ENCODE measurements at regions not wholly inside any gene's neighbourhood (a gene's known extent, or its start where the extent isn't known, plus 50 kb on each side); places are given as distances from the start of the nearest gene placed in this dataset.

- no peak for TF ChIP-seq MAX (IDR thresholded peaks at IDR 0.05)
- no peak for TF ChIP-seq POLR2AphosphoS5 (IDR thresholded peaks at IDR 0.05; ENCODE audit: low read depth, low read length)
These were observed 140.1 kb downstream of the ANXA2 start (continued) for GRCh38 chr15:60257591-60258159.

- DNase-seq (ENCODE audit: low read depth, low spot score) = no peak
- CTCF ChIA-PET = no interaction called here
- RAD21 ChIA-PET (ENCODE audit: low non-redundant PET in 1 of 2, low total read pairs in 2 of 2, uncharacterized antibody in 2 of 2, unreplicated experiment in 2 of 2) = no interaction called here
These were observed 138.3 kb downstream of the ANXA2 start for GRCh38 chr15:60259469-60259868.

More at GRCh38 chr15:60259469-60259868, 138.3 kb downstream of the ANXA2 start:
- POLR2A ChIA-PET = no interaction called here
- TF ChIP-seq POLR2AphosphoS5 (IDR thresholded peaks at IDR 0.05; ENCODE audit: low read depth, low read length) (no peak), EGR1 (IDR thresholded peaks at IDR 0.05; ENCODE audit: low read depth) (no peak), SIN3A (IDR thresholded peaks at IDR 0.05; ENCODE audit: low read depth) (no peak), CTCF (IDR thresholded peaks at IDR 0.05 in 2 of 3, conservative IDR thresholded peaks at IDR 0.05 in 1 of 3; ENCODE audit: borderline replicate concordance in 1 of 3, insufficient read depth in 1 of 3, low read depth in 2 of 3, low read length in 2 of 3) (no peak), EZH2 (IDR thresholded peaks at IDR 0.05) (no peak), TCF7L2 (IDR thresholded peaks at IDR 0.05; ENCODE audit: borderline replicate concordance, extremely low read depth, insufficient read depth, insufficient read length) (no peak), ELF1 (IDR thresholded peaks at IDR 0.05; ENCODE audit: borderline replicate concordance, low read depth) (no peak)
- H3K27me3 ChIP-seq (ENCODE audit: insufficient read depth, low read length) = peaks cover 72% of the 10 kb centered on the region
- H3K4me1 ChIP-seq (ENCODE audit: control insufficient read depth in 1 of 2, insufficient read depth in 2 of 2, low read length in 2 of 2) = 0 out of 4 replicates have a peak, but pooled peaks cover 0 to 4% of the 10 kb centered on the region in 2 experiments
- H3K9me3 ChIP-seq (ENCODE audit: control insufficient read depth in 1 of 2, insufficient read depth in 1 of 2, low read depth in 1 of 2, low read length in 2 of 2) = no peaks in the 10 kb centered on the region
- no peak overlapping the region for H2AFZ ChIP-seq (ENCODE audit: low read depth, low read length, poor library complexity, severe bottlenecking)
- ATAC-seq = no peak
- BruUV-seq (replicated peaks) = no TSS peak
- H3K36me3 ChIP-seq (ENCODE audit: control insufficient read depth in 1 of 2, insufficient read depth in 2 of 2, low read length in 2 of 2) = no peaks in the 10 kb centered on the region
- no peaks in the 10 kb centered on the region for H3K9me2 ChIP-seq (ENCODE audit: insufficient read depth)
- no peaks in the 10 kb centered on the region for H4K20me1 ChIP-seq (ENCODE audit: insufficient read depth)
- H3K27ac ChIP-seq (ENCODE audit: low read depth, low read length) = no peak overlapping the region
- H3K79me2 ChIP-seq (ENCODE audit: insufficient read depth, low read length) = no peaks in the 10 kb centered on the region
- no peak overlapping the region for H3K4me3 ChIP-seq (replicated peaks in 1 of 2; ENCODE audit: low read depth in 1 of 2, low read length in 2 of 2)
- intact Hi-C loops (cut with micrococcal nuclease) = no loop called here
- no peak overlapping the region for H3K9ac ChIP-seq (ENCODE audit: low read length)
- no peak overlapping the region for H3K4me2 ChIP-seq (ENCODE audit: low read length)

Data from HCT116 (cell line).